Ovary (tissue), 7 donors: ENCODE measurements at regions not wholly inside any gene's neighbourhood (a gene's known extent, or its start where the extent isn't known, plus 50 kb on each side); places are given as distances from the start of the nearest gene placed in this dataset.

ENCODE experiments used
- DNase-seq, 5 donors: peaks; one replicate each; pipeline ENCODE4 v3.0.0-alpha.2; 2019 to 2020
- H3K27ac ChIP-seq, 2 donors: fragments of 200-600 bp; one replicate each; pipeline versions ENCODE4 v1.5.1 to v1.8.0; 2019 to 2022
- H3K27me3 ChIP-seq: fragments of 200-600 bp; one replicate; pipeline ENCODE4 v1.8.0; 2022
- H3K36me3 ChIP-seq: fragments of 200-600 bp; sonication (generic); one replicate; pipeline ENCODE4 v1.5.1; 2019
- H3K4me1 ChIP-seq: one replicate; pipeline ENCODE4 v1.8.1; 2013; ENCODE audit warnings: mild to moderate bottlenecking, moderate library complexity; ENCODE audit not compliant: insufficient read depth
- H3K4me3 ChIP-seq: fragments of 200-600 bp; sonication (generic); one replicate; pipeline ENCODE4 v1.5.1; 2017
- H3K9me3 ChIP-seq, 2 donors: fragments of 200-600 bp in 1 of 2; sonication (generic) in 1 of 2; one replicate each; pipeline versions ENCODE4 v1.5.1 to v1.8.1; 2013 to 2019; ENCODE audit warnings: mild to moderate bottlenecking in 1 of 2, moderate library complexity in 1 of 2
- EP300 ChIP-seq: sonication (generic); formaldehyde crosslinking; IDR thresholded peaks from one replicate; pipeline ENCODE4 v1.6.1; 2017; ENCODE audit warnings: antibody characterized with exemption
- POLR2A ChIP-seq: fragments of 450-650 bp; IDR thresholded peaks from one replicate; pipeline ENCODE4 v1.6.1; 2017; ENCODE audit warnings: antibody characterized with exemption, mild to moderate bottlenecking, moderate library complexity
- WGBS, 3 donors: extraction: QIAGEN DNeasy Blood & Tissue Kit in 1 of 3; methylation state at CpG; one replicate each; pipeline versions ENCODE4 v1.1.5 to v1.1.7; 2013 to 2017; 5-methylcytosine and 5-hydroxymethylcytosine counted together
- intact Hi-C, 4 donors: fragments of 100-400 bp; cut with DNase I; formaldehyde crosslinking; loops; one replicate each; pipeline versions ENCODE4 v1.11.0 to v1.15.1; 2022 to 2023
- TF ChIP-seq, protein P1 (sequence below), 3 donors: fragments of 450-650 bp in 2 of 3; fragments of 200-600 bp in 1 of 3; IDR thresholded peaks; one replicate each; pipeline versions ENCODE4 v1.5.1 to v1.8.0; 2016 to 2022; ENCODE audit warnings: antibody characterized with exemption in 3 of 3, mild to moderate bottlenecking in 1 of 3
- donor health status: DM: no; HTN: no; CAD: no; lungs with moderate emphysema.
- donor health status: DM: no; HTN: no; CAD: no.
- donor health status: Bipolar disorder and iron deficiency.
- donor health status: DM: no; HTN: no; CAD: no.
- donor health status: DM: yes; HTN: yes; CAD: no.

DNA sequence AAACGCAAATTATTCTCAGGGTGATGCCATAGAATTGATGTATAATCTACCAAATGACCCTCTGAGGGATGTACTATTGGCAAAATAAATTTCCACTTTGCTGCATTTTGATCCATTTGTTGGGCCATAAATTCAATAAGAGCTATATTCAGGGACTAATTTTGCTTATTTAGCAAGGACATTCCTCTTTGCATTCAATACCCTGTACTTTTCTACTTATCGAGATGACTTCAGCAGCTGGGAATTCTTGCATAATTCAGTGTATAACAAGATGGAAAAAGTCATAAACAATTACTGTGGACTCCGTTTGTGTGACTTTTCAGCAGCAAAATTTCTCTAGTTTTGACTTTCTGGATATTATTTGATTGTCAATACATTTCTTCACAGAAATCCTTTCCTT lies 744.7 kb upstream of the CCDC179 start:
- intact Hi-C loops, result no loop called here
- H3K4me1 ChIP-seq, result no peaks in the 10 kb centered on the region
- no peak overlapping the region for H3K4me3 ChIP-seq
- no peak for DNase-seq
- no peaks in the 10 kb centered on the region for H3K9me3 ChIP-seq
- no peaks in the 10 kb centered on the region for H3K36me3 ChIP-seq
- 60 to 77% (median 73%) methylated on average over 3 of the region's 3 CpGs for WGBS, 3 donors
- TF ChIP-seq, protein P1, sequence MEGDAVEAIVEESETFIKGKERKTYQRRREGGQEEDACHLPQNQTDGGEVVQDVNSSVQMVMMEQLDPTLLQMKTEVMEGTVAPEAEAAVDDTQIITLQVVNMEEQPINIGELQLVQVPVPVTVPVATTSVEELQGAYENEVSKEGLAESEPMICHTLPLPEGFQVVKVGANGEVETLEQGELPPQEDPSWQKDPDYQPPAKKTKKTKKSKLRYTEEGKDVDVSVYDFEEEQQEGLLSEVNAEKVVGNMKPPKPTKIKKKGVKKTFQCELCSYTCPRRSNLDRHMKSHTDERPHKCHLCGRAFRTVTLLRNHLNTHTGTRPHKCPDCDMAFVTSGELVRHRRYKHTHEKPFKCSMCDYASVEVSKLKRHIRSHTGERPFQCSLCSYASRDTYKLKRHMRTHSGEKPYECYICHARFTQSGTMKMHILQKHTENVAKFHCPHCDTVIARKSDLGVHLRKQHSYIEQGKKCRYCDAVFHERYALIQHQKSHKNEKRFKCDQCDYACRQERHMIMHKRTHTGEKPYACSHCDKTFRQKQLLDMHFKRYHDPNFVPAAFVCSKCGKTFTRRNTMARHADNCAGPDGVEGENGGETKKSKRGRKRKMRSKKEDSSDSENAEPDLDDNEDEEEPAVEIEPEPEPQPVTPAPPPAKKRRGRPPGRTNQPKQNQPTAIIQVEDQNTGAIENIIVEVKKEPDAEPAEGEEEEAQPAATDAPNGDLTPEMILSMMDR (IDR thresholded peaks at IDR 0.05), result no peak
- TF ChIP-seq EP300, result no peak
- TF ChIP-seq POLR2A, result no peak
- H3K27me3 ChIP-seq, result no peaks in the 10 kb centered on the region
- H3K27ac ChIP-seq, result no peak overlapping the region

DNA sequence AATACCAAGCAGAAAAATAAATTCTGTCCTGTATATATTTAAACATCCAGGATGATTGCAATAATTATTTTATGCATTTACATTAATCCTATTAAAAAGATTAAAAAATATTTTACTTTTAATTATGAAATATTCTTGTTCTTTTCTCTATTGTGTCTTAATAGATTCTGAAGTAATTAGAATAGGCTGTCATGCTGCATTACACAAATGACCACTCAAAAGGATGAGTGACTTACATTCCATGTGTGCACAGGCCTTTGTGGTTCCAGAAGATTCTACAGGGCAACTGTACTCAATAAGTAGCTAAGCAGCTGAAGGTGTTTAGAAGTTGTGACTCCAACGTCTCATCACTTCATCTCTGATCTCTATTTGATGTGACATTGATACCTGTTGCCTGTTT lies 745.9 kb upstream of the CCDC179 start:
- H3K27me3 ChIP-seq, result no peaks in the 10 kb centered on the region
- TF ChIP-seq POLR2A (no peak), EP300 (no peak)
- TF ChIP-seq, protein P1 (IDR thresholded peaks at IDR 0.05), result no peak
- H3K27ac ChIP-seq, result no peak overlapping the region
- no peak overlapping the region for H3K4me3 ChIP-seq
- H3K4me1 ChIP-seq, result no peaks in the 10 kb centered on the region
- 71 to 76% (median 71%) methylated on average over 1 of the region's 1 CpG for WGBS, 3 donors
- H3K9me3 ChIP-seq, result no peaks in the 10 kb centered on the region
- intact Hi-C loops, result no loop called here
- H3K36me3 ChIP-seq, result no peaks in the 10 kb centered on the region
- DNase-seq, result no peak

GRCh38 chr11:23611726-23612125 lies 751.5 kb upstream of the CCDC179 start:
- no peaks in the 10 kb centered on the region for H3K27me3 ChIP-seq
- DNase-seq, result no peak
- no peaks in the 10 kb centered on the region for H3K9me3 ChIP-seq
- intact Hi-C loops, result no loop called here
- no peaks in the 10 kb centered on the region for H3K4me1 ChIP-seq
- no peaks in the 10 kb centered on the region for H3K36me3 ChIP-seq
- H3K27ac ChIP-seq, result no peak overlapping the region
- no peak overlapping the region for H3K4me3 ChIP-seq
- TF ChIP-seq POLR2A, result no peak
- TF ChIP-seq EP300, result no peak
- TF ChIP-seq, protein P1 (IDR thresholded peaks at IDR 0.05), result no peak
- 89 to 94% (median 90%) methylated on average over 3 of the region's 3 CpGs for WGBS, 3 donors

DNA sequence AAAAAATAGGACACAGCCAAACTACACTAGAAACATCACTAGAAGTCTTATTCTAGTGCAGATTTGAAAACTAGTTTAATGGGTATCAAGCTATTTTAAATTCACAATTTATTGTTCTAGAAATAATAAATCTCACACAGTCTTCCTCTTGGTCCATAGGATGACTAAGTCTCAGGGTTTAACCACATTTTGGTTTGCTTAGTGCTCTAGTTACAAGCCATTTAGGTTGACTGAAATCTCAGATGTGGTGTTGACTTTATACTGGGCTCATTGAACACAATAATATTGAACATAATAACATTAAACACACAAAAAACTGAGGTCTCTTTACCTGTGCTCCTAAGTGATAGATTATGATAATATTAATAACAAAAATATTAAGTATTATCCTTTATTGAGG lies 760.3 kb upstream of the CCDC179 start:
- Histone ChIP-seq H3K27ac (no peak overlapping the region), H3K4me3 (no peak overlapping the region), H3K36me3 (no peaks in the 10 kb centered on the region), H3K4me1 (no peaks in the 10 kb centered on the region), H3K27me3 (peaks cover 4% of the 10 kb centered on the region), H3K9me3 (no peaks in the 10 kb centered on the region)
- intact Hi-C loops, result no loop called here
- DNase-seq, result no peak
- TF ChIP-seq POLR2A (no peak), EP300 (no peak)
- TF ChIP-seq, protein P1 (IDR thresholded peaks at IDR 0.05), result no peak

DNA sequence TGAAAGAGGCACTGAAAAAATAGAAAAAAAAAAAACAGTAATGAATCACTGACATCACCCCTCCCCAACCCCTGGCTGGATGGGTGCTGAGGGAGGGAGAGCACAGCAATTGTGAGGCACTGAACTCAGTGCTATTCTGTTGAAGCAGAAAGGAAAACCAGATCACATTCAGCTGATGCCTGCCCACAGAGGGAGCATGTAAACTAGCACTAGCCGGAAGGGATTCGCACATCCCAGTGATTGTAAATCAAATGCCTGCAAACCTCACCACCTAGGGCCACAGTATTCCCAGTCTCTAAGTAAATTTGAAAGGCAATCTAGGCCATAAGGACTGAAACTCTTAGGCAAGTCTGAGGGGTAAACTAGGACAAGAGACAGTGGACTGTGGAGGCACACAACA lies 772.0 kb upstream of the CCDC179 start:
- 75 to 83% (median 81%) methylated on average over 2 of the region's 2 CpGs for WGBS, 3 donors
- no peak overlapping the region for H3K27ac ChIP-seq

More for the DNA sequence above, 772.0 kb upstream of the CCDC179 start:
- no peak for TF ChIP-seq EP300
- TF ChIP-seq POLR2A, result no peak
- TF ChIP-seq, protein P1 (IDR thresholded peaks at IDR 0.05), result no peak
- intact Hi-C loops, result no loop called here
- Histone ChIP-seq H3K9me3 (no peaks in the 10 kb centered on the region), H3K4me1 (no peaks in the 10 kb centered on the region), H3K27me3 (no peaks in the 10 kb centered on the region), H3K36me3 (no peaks in the 10 kb centered on the region), H3K4me3 (no peak overlapping the region)
- no peak for DNase-seq
